ENCODE measurements at regions not wholly inside any gene's neighbourhood (a gene's known extent, or its start where the extent isn't known, plus 50 kb on each side); places are given as distances from the start of the nearest gene placed in this dataset.
"Not testable (repeated sequence)": the region's sequence is repeated elsewhere in the genome, so short reads cannot be mapped to it uniquely, and the experiment has no call there.

GRCh38 chr3:153874348-153874747 is 246.8 kb upstream of the ARHGEF26 start:
- not testable (repeated sequence) for H3K4me1 Mint-ChIP-seq (ENCODE audit: low read depth); H3K36me3 Mint-ChIP-seq (ENCODE audit: low read depth); DNase-seq (ENCODE audit: low spot score); H3K4me3 Mint-ChIP-seq; H3K27ac Mint-ChIP-seq; H3K27me3 Mint-ChIP-seq (ENCODE audit: low read depth); H3K9me3 Mint-ChIP-seq

- Mint-ChIP-seq H3K36me3 (ENCODE audit: low read depth) (no peaks in the 10 kb centered on the region), H3K4me1 (ENCODE audit: low read depth) (no peaks in the 10 kb centered on the region), H3K27me3 (ENCODE audit: low read depth) (no peaks in the 10 kb centered on the region), H3K27ac (no peak overlapping the region), H3K4me3 (no peak overlapping the region), H3K9me3 (no peaks in the 10 kb centered on the region)
- no peak for DNase-seq (ENCODE audit: low spot score)
Measured at GRCh38 chr3:153880493-153880892, 240.7 kb upstream of the ARHGEF26 start.

- Mint-ChIP-seq H3K27me3 (ENCODE audit: low read depth) (no peaks in the 10 kb centered on the region), H3K9me3 (no peaks in the 10 kb centered on the region), H3K27ac (no peak overlapping the region), H3K36me3 (ENCODE audit: low read depth) (no peaks in the 10 kb centered on the region), H3K4me1 (ENCODE audit: low read depth) (no peaks in the 10 kb centered on the region), H3K4me3 (no peak overlapping the region)
- no peak for DNase-seq (ENCODE audit: low spot score)
Measured at GRCh38 chr3:153881201-153881600, 240.0 kb upstream of the ARHGEF26 start.

GRCh38 chr3:153885359-153885758 is 235.8 kb upstream of the ARHGEF26 start:
- no peaks in the 10 kb centered on the region for H3K9me3 Mint-ChIP-seq
- H3K4me1 Mint-ChIP-seq (ENCODE audit: low read depth) = no peaks in the 10 kb centered on the region
- no peaks in the 10 kb centered on the region for H3K27me3 Mint-ChIP-seq (ENCODE audit: low read depth)
- H3K4me3 Mint-ChIP-seq = no peak overlapping the region
- H3K27ac Mint-ChIP-seq = no peak overlapping the region
- no peak for DNase-seq (ENCODE audit: low spot score)
- H3K36me3 Mint-ChIP-seq (ENCODE audit: low read depth) = no peaks in the 10 kb centered on the region

- Mint-ChIP-seq H3K9me3 (no peaks in the 10 kb centered on the region), H3K27ac (no peak overlapping the region), H3K36me3 (ENCODE audit: low read depth) (no peaks in the 10 kb centered on the region), H3K4me1 (ENCODE audit: low read depth) (no peaks in the 10 kb centered on the region), H3K27me3 (ENCODE audit: low read depth) (no peaks in the 10 kb centered on the region), H3K4me3 (no peak overlapping the region)
- no peak for DNase-seq (ENCODE audit: low spot score)
Measured at GRCh38 chr3:153889905-153890334, 231.3 kb upstream of the ARHGEF26 start.

GRCh38 chr3:153892126-153892525 is 229.1 kb upstream of the ARHGEF26 start:
- Mint-ChIP-seq H3K27me3 (ENCODE audit: low read depth) (no peaks in the 10 kb centered on the region), H3K9me3 (no peaks in the 10 kb centered on the region), H3K36me3 (ENCODE audit: low read depth) (no peaks in the 10 kb centered on the region), H3K4me3 (no peak overlapping the region), H3K4me1 (ENCODE audit: low read depth) (no peaks in the 10 kb centered on the region), H3K27ac (no peak overlapping the region)
- DNase-seq (ENCODE audit: low spot score) = no peak

- H3K36me3 Mint-ChIP-seq (ENCODE audit: low read depth) = no peaks in the 10 kb centered on the region
- no peaks in the 10 kb centered on the region for H3K27me3 Mint-ChIP-seq (ENCODE audit: low read depth)
- no peak for DNase-seq (ENCODE audit: low spot score)
- H3K4me1 Mint-ChIP-seq (ENCODE audit: low read depth) = no peaks in the 10 kb centered on the region
- no peak overlapping the region for H3K4me3 Mint-ChIP-seq
- no peak overlapping the region for H3K27ac Mint-ChIP-seq
- H3K9me3 Mint-ChIP-seq = no peaks in the 10 kb centered on the region
Measured at GRCh38 chr3:153894857-153895256, 226.3 kb upstream of the ARHGEF26 start.

- Mint-ChIP-seq H3K27ac (no peak overlapping the region), H3K36me3 (ENCODE audit: low read depth) (no peaks in the 10 kb centered on the region), H3K9me3 (no peaks in the 10 kb centered on the region), H3K4me3 (no peak overlapping the region), H3K4me1 (ENCODE audit: low read depth) (no peaks in the 10 kb centered on the region), H3K27me3 (ENCODE audit: low read depth) (no peaks in the 10 kb centered on the region)
- no peak for DNase-seq (ENCODE audit: low spot score)
Measured at GRCh38 chr3:153896197-153896596, 225.0 kb upstream of the ARHGEF26 start.

- no peak for DNase-seq (ENCODE audit: low spot score)
- H3K27ac Mint-ChIP-seq = no peak overlapping the region
- H3K4me1 Mint-ChIP-seq (ENCODE audit: low read depth) = no peaks in the 10 kb centered on the region
- no peak overlapping the region for H3K4me3 Mint-ChIP-seq
- H3K9me3 Mint-ChIP-seq = no peaks in the 10 kb centered on the region
- no peaks in the 10 kb centered on the region for H3K36me3 Mint-ChIP-seq (ENCODE audit: low read depth)
- H3K27me3 Mint-ChIP-seq (ENCODE audit: low read depth) = no peaks in the 10 kb centered on the region
Measured at GRCh38 chr3:153897025-153897723, 224.0 kb upstream of the ARHGEF26 start.

GRCh38 chr3:153897842-153898241 is 223.3 kb upstream of the ARHGEF26 start:
- Mint-ChIP-seq H3K36me3 (ENCODE audit: low read depth) (no peaks in the 10 kb centered on the region), H3K4me3 (no peak overlapping the region), H3K27me3 (ENCODE audit: low read depth) (no peaks in the 10 kb centered on the region), H3K9me3 (no peaks in the 10 kb centered on the region), H3K27ac (no peak overlapping the region), H3K4me1 (ENCODE audit: low read depth) (no peaks in the 10 kb centered on the region)
- DNase-seq (ENCODE audit: low spot score) = no peak

- Mint-ChIP-seq H3K4me1 (ENCODE audit: low read depth) (no peaks in the 10 kb centered on the region), H3K27ac (no peak overlapping the region), H3K9me3 (no peaks in the 10 kb centered on the region), H3K4me3 (no peak overlapping the region), H3K27me3 (ENCODE audit: low read depth) (no peaks in the 10 kb centered on the region), H3K36me3 (ENCODE audit: low read depth) (no peaks in the 10 kb centered on the region)
- DNase-seq (ENCODE audit: low spot score) = no peak
Measured at GRCh38 chr3:153901152-153901551, 220.0 kb upstream of the ARHGEF26 start.

- Mint-ChIP-seq H3K27me3 (ENCODE audit: low read depth) (no peaks in the 10 kb centered on the region), H3K36me3 (ENCODE audit: low read depth) (no peaks in the 10 kb centered on the region), H3K9me3 (no peaks in the 10 kb centered on the region), H3K4me3 (no peak overlapping the region), H3K27ac (no peak overlapping the region), H3K4me1 (ENCODE audit: low read depth) (no peaks in the 10 kb centered on the region)
- DNase-seq (ENCODE audit: low spot score) = no peak
Measured at GRCh38 chr3:153901991-153902390, 219.2 kb upstream of the ARHGEF26 start.

- Mint-ChIP-seq H3K9me3 (no peaks in the 10 kb centered on the region), H3K4me1 (ENCODE audit: low read depth) (no peaks in the 10 kb centered on the region), H3K27ac (no peak overlapping the region), H3K4me3 (no peak overlapping the region), H3K36me3 (ENCODE audit: low read depth) (no peaks in the 10 kb centered on the region), H3K27me3 (ENCODE audit: low read depth) (no peaks in the 10 kb centered on the region)
- DNase-seq (ENCODE audit: low spot score) = no peak
Measured at GRCh38 chr3:153903430-153903829, 217.8 kb upstream of the ARHGEF26 start.

GRCh38 chr3:153906366-153906765 is 214.8 kb upstream of the ARHGEF26 start:
- H3K4me3 Mint-ChIP-seq = no peak overlapping the region
- no peaks in the 10 kb centered on the region for H3K36me3 Mint-ChIP-seq (ENCODE audit: low read depth)
- DNase-seq (ENCODE audit: low spot score) = no peak
- H3K27ac Mint-ChIP-seq = no peak overlapping the region
- H3K9me3 Mint-ChIP-seq = no peaks in the 10 kb centered on the region
- H3K27me3 Mint-ChIP-seq (ENCODE audit: low read depth) = no peaks in the 10 kb centered on the region
- no peaks in the 10 kb centered on the region for H3K4me1 Mint-ChIP-seq (ENCODE audit: low read depth)

- Mint-ChIP-seq H3K36me3 (ENCODE audit: low read depth) (no peaks in the 10 kb centered on the region), H3K4me3 (no peak overlapping the region), H3K27me3 (ENCODE audit: low read depth) (no peaks in the 10 kb centered on the region), H3K27ac (no peak overlapping the region), H3K9me3 (no peaks in the 10 kb centered on the region), H3K4me1 (ENCODE audit: low read depth) (no peaks in the 10 kb centered on the region)
- DNase-seq (ENCODE audit: low spot score) = no peak
Measured at GRCh38 chr3:153910387-153910786, 210.8 kb upstream of the ARHGEF26 start.

All from T-helper 2 cell treated with Interferon-gamma antibody and Interleukin-4, amounts not matched to agents 5 μg/mL and 100 μg/mL, for 36 hours (primary cell).